ENCODE measurements at regions not wholly inside any gene's neighbourhood (a gene's known extent, or its start where the extent isn't known, plus 50 kb on each side); places are given as distances from the start of the nearest gene placed in this dataset.

GRCh38 chr16:26196310-26196709, 504.6 kb downstream of the HS3ST4 start:
- intact Hi-C loops (cut with micrococcal nuclease) (no loop called here), in situ Hi-C loops (cut with MboI) (no loop called here)
- WGBS (ENCODE audit: insufficient coverage, low coverage, missing lambda C conversion rate), result 3% methylated on average over 3 of the region's 3 CpGs
- Histone ChIP-seq H3K4me1 (replicated peaks in 1 of 2; ENCODE audit: control insufficient read depth in 2 of 2, insufficient read depth in 2 of 2, low read length in 2 of 2) (no peaks in the 10 kb centered on the region), H3K9ac (ENCODE audit: insufficient read depth in 1 of 2, low read depth in 2 of 2, low read length in 2 of 2) (no peak overlapping the region), H2AFZ (ENCODE audit: low read depth, low read length) (no peak overlapping the region), H3K36me3 (ENCODE audit: control insufficient read depth, insufficient read depth, low read length) (no peaks in the 10 kb centered on the region), H3K4me3 (no peak overlapping the region), H3K79me2 (ENCODE audit: control insufficient read depth, insufficient read depth, low read length) (no peaks in the 10 kb centered on the region), H3K9me3 (replicated peaks; ENCODE audit: control insufficient read depth, insufficient read depth, low read depth, low read length) (no peaks in the 10 kb centered on the region), H3K4me2 (ENCODE audit: insufficient read depth, low read length) (no peak overlapping the region), H3K9me1 (ENCODE audit: control insufficient read depth, insufficient read depth, low read length) (no peaks in the 10 kb centered on the region), H3K27me3 (ENCODE audit: control insufficient read depth in 2 of 2, insufficient read depth in 2 of 2, low read length in 2 of 2) (no peaks in the 10 kb centered on the region), H3K27ac (ENCODE audit: extremely low read depth, low read depth, low read length) (no peak overlapping the region), H4K20me1 (replicated peaks; ENCODE audit: control insufficient read depth, insufficient read depth, low read length) (no peaks in the 10 kb centered on the region)
- ATAC-seq (no peak), DNase-seq (ENCODE audit: extremely low read depth in 1 of 4, low spot score in 3 of 4) (no peak), FAIRE-seq (no peak)
- ChIA-PET CTCF (ENCODE audit: low intra/inter-chr PET ratio) (no interaction called here), POLR2A (no interaction called here)
- no TSS peak for BruUV-seq (replicated peaks)
- no peak for TF ChIP-seq FUS (optimal IDR thresholded peaks at IDR 0.05; ENCODE audit: low read depth, low read length)
- TF ChIP-seq SRSF3 (IDR thresholded peaks at IDR 0.05; ENCODE audit: insufficient read depth, low read length), result no peak
- no peak for TF ChIP-seq ZBTB17 (CRISPR knock-in tag; IDR thresholded peaks at IDR 0.05)
- TF ChIP-seq ZEB2 (IDR thresholded peaks at IDR 0.05), result no peak
- TF ChIP-seq ETV6 (IDR thresholded peaks at IDR 0.05; ENCODE audit: borderline replicate concordance in 1 of 2, low read depth in 2 of 2, low read length in 1 of 2), result no peak
- TF ChIP-seq ETV6 (CRISPR knock-in tag; IDR thresholded peaks at IDR 0.05; ENCODE audit: borderline replicate concordance), result no peak
- TF ChIP-seq PHTF2 (CRISPR knock-in tag; IDR thresholded peaks at IDR 0.05), result no peak
- no peak for TF ChIP-seq ZNF398 (CRISPR knock-in tag; IDR thresholded peaks at IDR 0.05)
- no peak for TF ChIP-seq SMARCA5 (IDR thresholded peaks at IDR 0.05)
- TF ChIP-seq KHSRP (IDR thresholded peaks at IDR 0.05), result no peak
- TF ChIP-seq ELK1 (CRISPR knock-in tag; IDR thresholded peaks at IDR 0.05), result no peak
- TF ChIP-seq ZNF280A (IDR thresholded peaks at IDR 0.05; ENCODE audit: low read depth, partially characterized antibody), result no peak
